HCT116 (cell line): ENCODE measurements at regions not wholly inside any gene's neighbourhood (a gene's known extent, or its start where the extent isn't known, plus 50 kb on each side); places are given as distances from the start of the nearest gene placed in this dataset.
"Not testable (repeated sequence)": the region's sequence is repeated elsewhere in the genome, so short reads cannot be mapped to it uniquely, and the experiment has no call there.

ENCODE experiments used
- CTCF ChIP-seq, 3 experiments: fragments of 200-600 bp in 1 of 3; sonication (generic) in 1 of 3; IDR thresholded peaks in 2 of 3; conservative IDR thresholded peaks in 1 of 3; 2 replicates each; pipeline ENCODE4 v1.5.1; 2012 to 2017; ENCODE audit warnings: low read depth in 2 of 3, low read length in 2 of 3, antibody characterized with exemption in 1 of 3, borderline replicate concordance in 1 of 3, control low read depth in 1 of 3, mild to moderate bottlenecking in 1 of 3, mixed read lengths in 1 of 3, mixed run types in 1 of 3, moderate library complexity in 1 of 3; ENCODE audit not compliant: insufficient read depth in 1 of 3
- SP1 ChIP-seq: IDR thresholded peaks from 2 replicates; pipeline ENCODE4 v1.6.1; 2012; ENCODE audit warnings: low read depth

GRCh38 chr15:22527016-22527415 is 68.3 kb downstream of the GOLGA6L22 start:
- not testable (repeated sequence) for TF ChIP-seq SP1; CTCF (IDR thresholded peaks at IDR 0.05 in 2 of 3, conservative IDR thresholded peaks at IDR 0.05 in 1 of 3; ENCODE audit: borderline replicate concordance in 1 of 3, insufficient read depth in 1 of 3, low read depth in 2 of 3, low read length in 2 of 3)
